HUES64 (cell line): ENCODE measurements at regions not wholly inside any gene's neighbourhood (a gene's known extent, or its start where the extent isn't known, plus 50 kb on each side); places are given as distances from the start of the nearest gene placed in this dataset.

Experiments
- H3K27ac ChIP-seq: 2 replicates; pipeline ENCODE4 v1.7.0; 2013; ENCODE audit warnings: low read depth, low read length, inconsistent platforms
- H3K27me3 ChIP-seq: 2 replicates; pipeline ENCODE4 v1.6.1; 2013; ENCODE audit warnings: mild to moderate bottlenecking, low read length; ENCODE audit not compliant: insufficient read depth
- H3K36me3 ChIP-seq: 2 replicates; pipeline ENCODE4 v1.6.1; 2013; ENCODE audit warnings: mild to moderate bottlenecking, low read length; ENCODE audit not compliant: insufficient read depth
- H3K4me1 ChIP-seq: 2 replicates; pipeline ENCODE4 v1.6.1; 2013; ENCODE audit warnings: mild to moderate bottlenecking, low read length, moderate library complexity; ENCODE audit not compliant: insufficient read depth
- H3K4me3 ChIP-seq: 2 replicates; pipeline ENCODE4 v1.5.1; 2013; ENCODE audit warnings: mild to moderate bottlenecking, low read length, moderate library complexity
- H3K9ac ChIP-seq: 2 replicates; pipeline ENCODE4 v1.6.1; 2013; ENCODE audit warnings: mild to moderate bottlenecking, low read depth, low read length
- H3K9me3 ChIP-seq: 2 replicates; pipeline ENCODE4 v1.6.1; 2013; ENCODE audit warnings: low read depth, low read length; ENCODE audit not compliant: insufficient read depth
- WGBS: fragments of 150-250, 120-280 bp; methylation state at CpG from one replicate; pipeline ENCODE4 v1.1.7; 2013; ENCODE audit warnings: missing lambda C conversion rate; 5-methylcytosine and 5-hydroxymethylcytosine counted together

DNA sequence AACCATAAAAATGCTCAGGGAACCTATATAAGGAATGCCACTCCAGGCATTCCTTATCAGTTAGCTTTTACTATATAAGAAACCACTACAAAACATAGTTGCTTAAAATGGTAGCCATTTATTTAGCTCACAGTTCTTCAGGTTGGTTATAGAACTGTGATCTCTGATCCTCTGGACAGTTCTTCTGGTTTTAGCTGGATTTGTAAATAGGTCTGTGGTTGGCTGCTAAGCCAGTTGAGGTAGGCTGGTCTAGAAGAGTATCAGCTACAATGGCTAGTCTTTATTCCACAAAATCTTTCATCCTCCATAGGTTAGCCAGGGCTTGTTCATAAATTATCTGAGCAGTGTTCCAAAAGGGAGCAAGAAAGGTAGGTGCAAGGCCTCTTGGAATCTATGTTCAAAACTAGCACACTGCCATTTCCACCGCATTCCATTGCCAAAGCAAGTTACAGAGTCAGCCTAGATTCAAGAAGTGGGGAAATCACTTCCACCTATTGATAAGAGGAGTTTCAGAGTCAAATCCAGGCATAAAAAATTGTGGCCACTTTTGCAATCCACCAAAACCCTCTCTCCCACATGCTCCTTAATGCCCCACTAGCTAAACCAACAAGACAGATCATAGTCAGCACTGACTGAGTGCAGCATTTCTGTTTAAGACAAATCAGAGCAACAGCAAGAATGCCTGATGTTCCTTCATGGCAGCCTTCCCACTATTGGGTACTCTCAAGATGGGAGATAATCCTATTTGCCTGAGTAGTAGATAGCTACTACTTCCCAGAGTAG is 146.4 kb downstream of the IRS1 start:
- Histone ChIP-seq H3K4me1 (peaks cover 18% of the 10 kb centered on the region), H3K9ac (no peak overlapping the region), H3K27me3 (no peaks in the 10 kb centered on the region), H3K9me3 (peaks cover 10% of the 10 kb centered on the region), H3K4me3 (no peak overlapping the region), H3K27ac (no peak overlapping the region), H3K36me3 (no peaks in the 10 kb centered on the region)
- WGBS = 100% methylated on average over 1 of the region's 1 CpG

DNA sequence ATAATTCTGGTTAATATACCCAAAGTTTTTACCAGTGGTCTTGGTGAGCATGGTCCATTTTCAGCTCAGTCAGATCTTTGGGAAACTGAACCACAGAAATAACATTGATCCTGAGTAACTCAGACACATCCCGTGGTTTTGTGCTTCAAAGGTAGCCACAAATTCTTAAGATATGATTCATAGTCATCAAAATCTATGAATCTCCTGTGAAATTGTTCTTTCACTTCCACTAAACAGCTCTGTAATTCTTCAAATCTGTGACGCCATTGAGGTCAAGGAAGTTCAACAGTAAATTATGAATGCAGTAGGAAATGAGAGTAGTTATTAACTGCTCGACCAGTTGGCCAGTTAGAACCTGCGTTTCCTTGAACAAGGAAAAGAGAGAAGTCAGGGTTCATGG is 147.3 kb downstream of the IRS1 start:
- H3K9ac ChIP-seq = no peak overlapping the region
- H3K9me3 ChIP-seq = peaks cover 10% of the 10 kb centered on the region
- no peaks in the 10 kb centered on the region for H3K36me3 ChIP-seq
- H3K4me1 ChIP-seq = peaks cover 18% of the 10 kb centered on the region
- no peak overlapping the region for H3K4me3 ChIP-seq
- H3K27me3 ChIP-seq = no peaks in the 10 kb centered on the region
- H3K27ac ChIP-seq = no peak overlapping the region
- 87% methylated on average over 4 of the region's 4 CpGs for WGBS

DNA sequence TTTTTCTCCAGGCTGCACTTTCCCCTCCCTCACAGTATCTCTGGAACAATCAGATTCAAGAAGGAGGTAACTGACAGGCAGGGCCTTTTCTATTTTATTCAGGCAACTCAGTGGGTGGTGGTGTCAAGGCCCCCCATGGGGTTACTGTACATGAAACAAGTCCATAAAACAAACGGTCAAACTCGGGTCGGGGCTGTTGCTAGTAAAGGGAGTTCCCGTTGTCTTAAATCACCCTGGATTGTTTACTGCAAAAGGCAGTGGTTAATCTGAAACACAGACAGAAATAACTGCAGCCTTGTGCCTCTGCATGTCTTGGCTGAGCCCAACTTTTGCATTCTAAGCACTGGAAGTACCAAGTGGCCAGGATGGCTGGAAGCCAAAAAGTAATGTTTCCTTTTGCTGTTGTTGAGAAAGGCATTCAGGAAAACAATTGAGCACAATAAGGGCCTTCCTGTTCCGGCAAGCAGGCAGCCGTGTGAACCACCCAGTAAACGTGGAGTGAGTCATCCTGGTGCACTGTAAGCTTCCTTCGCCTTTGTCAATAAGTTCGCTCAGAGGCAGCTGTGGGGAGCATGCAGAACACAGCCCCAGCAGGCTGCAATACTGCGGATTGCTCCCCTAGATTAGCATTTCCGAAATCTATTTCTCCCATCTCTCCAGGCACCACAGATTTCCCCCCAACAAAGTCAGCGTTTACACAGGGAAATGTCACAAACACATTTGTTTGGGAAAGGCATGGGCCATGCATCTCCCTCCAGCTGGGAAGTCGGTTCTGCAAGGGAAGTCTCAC is 149.6 kb downstream of the IRS1 start:
- H3K4me1 ChIP-seq = peaks cover 18% of the 10 kb centered on the region
- WGBS = 30% methylated on average over 13 of the region's 13 CpGs
- peak overlapping the region; percentile 32; the same call in 1 of the 2 replicates for H3K9ac ChIP-seq
- H3K27ac ChIP-seq = peak overlapping the region; percentile 86
- H3K27me3 ChIP-seq = no peaks in the 10 kb centered on the region
- no peak overlapping the region for H3K4me3 ChIP-seq
- peaks cover 10% of the 10 kb centered on the region for H3K9me3 ChIP-seq
- H3K36me3 ChIP-seq = no peaks in the 10 kb centered on the region

DNA sequence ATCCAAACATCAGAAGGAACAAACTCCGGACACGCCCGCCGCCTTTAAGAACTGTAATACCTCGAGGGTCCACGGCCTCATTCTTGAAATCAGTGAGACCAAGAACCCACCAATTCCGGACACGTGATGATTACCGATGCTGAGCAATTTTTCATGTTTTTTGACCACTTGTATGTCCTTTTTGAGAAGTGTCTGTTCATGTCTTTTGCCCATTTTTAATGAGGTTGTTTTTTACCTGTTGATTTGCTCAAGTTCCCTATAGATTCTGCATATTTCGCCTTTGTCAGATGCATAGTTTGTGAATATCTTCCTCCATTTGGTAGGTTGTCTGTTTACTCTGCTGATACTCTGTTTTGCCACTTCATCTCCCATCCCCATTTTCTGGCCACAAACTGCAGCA is 150.4 kb downstream of the IRS1 start:
- 98% methylated on average over 10 of the region's 10 CpGs for WGBS
- H3K36me3 ChIP-seq = no peaks in the 10 kb centered on the region
- peak overlapping the region; percentile 86 for H3K27ac ChIP-seq
- H3K4me1 ChIP-seq = peaks cover 18% of the 10 kb centered on the region
- peak overlapping the region; percentile 32; the same call in 1 of the 2 replicates for H3K9ac ChIP-seq
- peaks cover 10% of the 10 kb centered on the region for H3K9me3 ChIP-seq
- 0 out of 2 replicates have a peak overlapping the region, but pooled peaks have one; percentile 12 for H3K4me3 ChIP-seq
- no peaks in the 10 kb centered on the region for H3K27me3 ChIP-seq

DNA sequence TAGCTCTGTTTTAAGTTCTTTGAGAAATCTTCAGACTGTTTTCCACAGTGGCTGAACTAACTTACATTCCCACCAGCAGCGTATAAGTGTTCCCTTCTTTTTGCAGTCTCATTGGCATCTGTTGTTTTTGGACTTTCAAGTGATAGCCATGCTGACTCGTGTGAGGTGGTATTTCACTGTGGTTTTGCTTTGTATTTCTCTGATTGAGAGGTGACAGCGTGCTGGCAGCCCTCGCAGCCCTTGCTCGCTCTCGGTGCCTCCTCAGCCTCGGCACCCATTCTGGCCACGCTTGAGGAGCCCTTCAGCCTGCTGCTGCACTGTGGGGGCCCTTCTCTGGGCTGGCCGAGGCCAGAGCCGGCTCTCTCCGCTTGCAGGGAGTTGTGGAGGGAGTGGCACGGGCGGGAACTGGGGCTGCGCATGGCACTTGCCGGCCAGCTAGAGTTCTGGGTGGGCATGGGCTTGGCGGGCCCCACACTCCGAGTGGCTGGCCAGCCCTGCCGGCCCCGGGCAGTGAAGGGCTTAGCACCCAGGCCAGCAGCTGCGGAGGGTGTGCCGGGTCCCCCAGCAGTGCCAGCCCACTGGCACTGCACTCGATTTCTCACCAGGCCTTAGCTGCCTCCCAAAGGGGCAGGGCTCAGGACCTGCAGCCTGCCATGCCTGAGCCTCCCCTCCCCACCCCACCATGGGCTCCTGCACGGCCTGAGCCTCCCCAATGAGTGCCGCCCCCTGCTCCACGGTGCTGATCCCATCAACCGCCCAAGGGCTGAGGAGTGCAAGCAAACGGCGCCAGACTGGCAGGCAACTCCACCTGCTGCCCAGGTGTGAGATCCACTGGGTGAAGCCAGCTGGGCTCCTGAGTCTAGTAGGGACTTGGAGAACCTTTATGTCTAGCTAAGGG is 151.8 kb downstream of the IRS1 start:
- peaks cover 18% of the 10 kb centered on the region for H3K4me1 ChIP-seq
- 85% methylated on average over 28 of the region's 28 CpGs for WGBS

DNA sequence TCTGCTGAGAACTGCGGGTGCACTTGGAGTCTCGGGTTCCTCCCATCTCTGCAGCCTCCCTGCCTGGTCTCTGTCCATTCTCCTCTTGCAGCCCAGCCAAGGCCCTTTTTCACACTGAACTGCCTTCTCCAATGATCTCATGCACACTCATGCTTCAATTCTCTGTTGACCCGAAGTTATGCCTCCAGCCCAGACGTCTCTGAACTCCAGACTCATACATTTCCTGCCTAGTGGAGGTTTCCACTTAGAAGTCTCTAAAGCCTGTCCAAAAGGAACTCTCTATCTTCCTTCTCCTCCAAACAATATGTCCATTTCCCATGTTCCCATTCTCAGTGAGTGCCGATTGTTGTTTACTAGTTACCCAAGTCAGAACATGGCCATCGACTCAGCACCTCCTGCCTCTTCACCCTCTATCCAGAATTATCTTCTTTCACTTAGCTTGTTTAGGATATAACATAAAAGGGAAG is 155.2 kb downstream of the IRS1 start:
- no peak overlapping the region for H3K4me3 ChIP-seq
- WGBS = 90% methylated on average over 6 of the region's 6 CpGs
- peaks cover 18% of the 10 kb centered on the region for H3K9me3 ChIP-seq
- no peaks in the 10 kb centered on the region for H3K27me3 ChIP-seq
- H3K27ac ChIP-seq = no peak overlapping the region
- peaks cover 3% of the 10 kb centered on the region for H3K4me1 ChIP-seq
- H3K36me3 ChIP-seq = no peaks in the 10 kb centered on the region
- no peak overlapping the region for H3K9ac ChIP-seq

More for the DNA sequence above, 151.8 kb downstream of the IRS1 start:
- Histone ChIP-seq H3K9ac (no peak overlapping the region), H3K9me3 (peaks cover 10% of the 10 kb centered on the region), H3K27ac (no peak overlapping the region), H3K36me3 (no peaks in the 10 kb centered on the region), H3K27me3 (no peaks in the 10 kb centered on the region), H3K4me3 (no peak overlapping the region)

DNA sequence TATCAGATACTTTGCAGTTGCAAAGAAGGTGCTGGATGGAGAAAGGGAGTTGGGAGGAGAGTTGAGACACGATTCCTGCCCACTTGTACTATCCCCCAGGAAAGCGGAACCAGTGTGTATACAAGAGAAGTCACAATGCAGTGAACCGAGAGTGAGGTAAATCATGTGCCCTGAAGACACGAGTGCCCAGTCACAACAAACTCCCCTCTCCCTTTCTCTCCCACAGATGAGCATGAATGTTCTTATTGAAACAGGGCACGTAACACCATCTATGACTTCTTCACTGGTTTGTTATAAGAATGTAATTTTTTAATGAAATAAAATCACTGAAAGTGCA is 155.7 kb downstream of the IRS1 start:
- H3K27me3 ChIP-seq = no peaks in the 10 kb centered on the region
- peaks cover 13% of the 10 kb centered on the region for H3K9me3 ChIP-seq
- no peak overlapping the region for H3K4me3 ChIP-seq
- no peaks in the 10 kb centered on the region for H3K36me3 ChIP-seq
- no peak overlapping the region for H3K27ac ChIP-seq
- no peak overlapping the region for H3K9ac ChIP-seq
- 83% methylated on average over 4 of the region's 5 CpGs for WGBS
- H3K4me1 ChIP-seq = no peaks in the 10 kb centered on the region

DNA sequence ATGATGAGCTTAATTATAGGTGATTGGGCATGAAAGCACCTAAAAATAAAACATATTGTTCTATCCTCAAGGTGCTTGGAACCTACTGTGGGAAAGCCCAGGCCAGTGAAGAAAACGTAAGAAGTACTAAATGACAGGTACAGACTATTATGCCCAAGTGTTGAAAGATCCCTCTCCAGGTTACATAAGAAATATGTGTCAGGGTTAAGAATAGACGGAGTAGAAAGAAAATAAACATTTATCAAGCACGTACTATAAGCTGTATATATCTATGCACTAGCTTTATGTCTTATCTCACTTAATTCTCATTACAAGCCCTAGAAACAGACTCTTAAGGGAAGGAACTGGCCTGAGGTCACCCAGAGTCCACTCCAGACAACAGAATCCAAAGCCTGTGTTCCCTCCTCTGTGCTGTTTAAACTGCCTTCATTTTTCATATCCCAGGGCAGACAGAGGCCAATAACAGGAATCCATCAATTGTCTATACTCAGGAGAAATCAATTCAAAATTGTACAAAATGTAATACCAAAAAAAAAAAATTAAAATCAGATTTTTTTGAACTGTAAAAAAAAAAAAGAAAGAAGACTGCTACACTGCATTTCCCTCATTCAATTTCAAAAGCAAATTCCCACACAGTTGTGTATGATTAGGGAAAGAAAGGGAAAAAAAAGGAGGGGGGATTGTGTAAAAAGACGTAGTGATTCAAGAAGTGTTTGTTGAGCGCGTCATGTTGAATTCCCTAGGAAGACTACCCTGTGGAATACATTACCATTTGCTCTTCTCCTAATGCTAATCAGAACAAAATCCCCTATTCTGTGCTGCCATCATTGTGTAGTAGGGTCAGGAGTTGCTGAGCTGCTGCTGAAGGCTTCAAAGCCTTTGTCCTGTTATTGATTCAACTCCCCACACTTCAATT is 156.3 kb downstream of the IRS1 start:
- Histone ChIP-seq H3K4me3 (no peak overlapping the region), H3K9me3 (peaks cover 10% of the 10 kb centered on the region; the same call in 1 of the 2 replicates), H3K27me3 (no peaks in the 10 kb centered on the region), H3K9ac (no peak overlapping the region), H3K27ac (no peak overlapping the region), H3K4me1 (no peaks in the 10 kb centered on the region), H3K36me3 (no peaks in the 10 kb centered on the region)
- 93% methylated on average over 5 of the region's 6 CpGs for WGBS

DNA sequence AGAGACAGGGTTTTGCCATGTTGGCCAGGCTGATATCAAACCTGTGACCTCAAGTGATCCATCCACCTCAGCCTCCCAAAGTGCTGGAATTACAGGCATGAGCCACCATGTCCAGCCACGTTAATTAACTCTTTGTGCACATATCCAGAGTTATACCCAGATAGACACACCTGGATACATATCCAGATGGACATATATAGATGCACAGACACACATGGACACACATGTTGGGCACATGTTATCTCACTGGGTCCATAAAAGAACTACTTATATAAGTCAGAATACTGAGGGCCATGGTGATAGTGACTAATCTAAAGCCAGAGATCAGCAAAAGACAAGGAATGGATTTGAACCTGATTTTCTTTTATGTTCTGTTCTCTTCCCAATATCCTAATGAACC is 158.6 kb downstream of the IRS1 start:
- Histone ChIP-seq H3K36me3 (no peaks in the 10 kb centered on the region), H3K9me3 (peaks cover 10% of the 10 kb centered on the region; the same call in 1 of the 2 replicates), H3K27ac (no peak overlapping the region), H3K27me3 (no peaks in the 10 kb centered on the region), H3K4me1 (no peaks in the 10 kb centered on the region), H3K9ac (no peak overlapping the region), H3K4me3 (no peak overlapping the region)
- 84% methylated on average over 1 of the region's 1 CpG for WGBS

DNA sequence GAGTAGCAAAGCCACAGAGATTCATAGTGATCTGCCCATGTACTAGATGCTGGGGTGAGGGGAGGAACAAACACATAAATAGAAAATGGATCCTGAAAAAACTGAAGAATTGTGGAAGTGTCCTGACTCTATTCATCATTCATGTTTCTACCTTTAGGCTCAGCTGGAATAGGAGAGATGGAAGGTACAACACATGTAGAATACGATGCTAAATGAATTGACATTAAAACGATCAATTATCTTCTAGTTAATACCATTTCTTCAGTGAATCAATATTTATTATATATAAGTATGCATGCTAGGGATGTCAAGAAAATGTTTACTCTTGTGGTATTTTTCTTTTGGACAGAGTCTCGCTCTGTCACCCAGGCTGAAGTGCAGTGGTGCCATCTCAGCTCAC is 159.1 kb downstream of the IRS1 start:
- no peak overlapping the region for H3K4me3 ChIP-seq
- no peaks in the 10 kb centered on the region for H3K36me3 ChIP-seq
- no peaks in the 10 kb centered on the region for H3K27me3 ChIP-seq
- peaks cover 10% of the 10 kb centered on the region; the same call in 1 of the 2 replicates for H3K9me3 ChIP-seq
- H3K4me1 ChIP-seq = no peaks in the 10 kb centered on the region
- H3K9ac ChIP-seq = no peak overlapping the region
- H3K27ac ChIP-seq = no peak overlapping the region
- WGBS = 98% methylated on average over 3 of the region's 3 CpGs
